ENCODE measurements at regions not wholly inside any gene's neighbourhood (a gene's known extent, or its start where the extent isn't known, plus 50 kb on each side); places are given as distances from the start of the nearest gene placed in this dataset.

GRCh38 chr21:27462726-27463125 lies 495.8 kb upstream of the ADAMTS5 start:
- Histone ChIP-seq H3K27ac (no peak overlapping the region), H3K4me3 (no peak overlapping the region), H3K4me1 (no peaks in the 10 kb centered on the region), H3K9me3 (no peaks in the 10 kb centered on the region), H4K20me1 (no peaks in the 10 kb centered on the region), H3K4me2 (no peak overlapping the region), H3K36me3 (no peaks in the 10 kb centered on the region), H3K27me3 (no peaks in the 10 kb centered on the region), H3K9ac (no peak overlapping the region)
- TF ChIP-seq Cebpa-rat (IDR thresholded peaks at IDR 0.05) = no peak

- Histone ChIP-seq H3K4me3 (no peak overlapping the region), H4K20me1 (no peaks in the 10 kb centered on the region), H3K27me3 (no peaks in the 10 kb centered on the region), H3K27ac (no peak overlapping the region), H3K9me3 (no peaks in the 10 kb centered on the region), H3K9ac (no peak overlapping the region), H3K36me3 (no peaks in the 10 kb centered on the region), H3K4me2 (no peak overlapping the region), H3K4me1 (no peaks in the 10 kb centered on the region)
- TF ChIP-seq Cebpa-rat (IDR thresholded peaks at IDR 0.05) = no peak
These were observed 487.3 kb upstream of the ADAMTS5 start for GRCh38 chr21:27454234-27454633.

GRCh38 chr21:27451116-27451515 lies 484.2 kb upstream of the ADAMTS5 start:
- H4K20me1 ChIP-seq = no peaks in the 10 kb centered on the region
- H3K36me3 ChIP-seq = no peaks in the 10 kb centered on the region
- H3K27me3 ChIP-seq = no peaks in the 10 kb centered on the region
- no peak overlapping the region for H3K27ac ChIP-seq
- no peak overlapping the region for H3K4me2 ChIP-seq
- H3K9me3 ChIP-seq = no peaks in the 10 kb centered on the region
- no peaks in the 10 kb centered on the region for H3K4me1 ChIP-seq
- H3K4me3 ChIP-seq = no peak overlapping the region
- H3K9ac ChIP-seq = no peak overlapping the region
- TF ChIP-seq Cebpa-rat (IDR thresholded peaks at IDR 0.05) = no peak

- no peaks in the 10 kb centered on the region for H3K4me1 ChIP-seq
- no peaks in the 10 kb centered on the region for H3K9me3 ChIP-seq
- H4K20me1 ChIP-seq = no peaks in the 10 kb centered on the region
- H3K4me3 ChIP-seq = no peak overlapping the region
- no peak overlapping the region for H3K27ac ChIP-seq
- no peak overlapping the region for H3K9ac ChIP-seq
- TF ChIP-seq Cebpa-rat (IDR thresholded peaks at IDR 0.05) = no peak
- no peaks in the 10 kb centered on the region for H3K36me3 ChIP-seq
- no peak overlapping the region for H3K4me2 ChIP-seq
- H3K27me3 ChIP-seq = no peaks in the 10 kb centered on the region
These were observed 483.3 kb upstream of the ADAMTS5 start for GRCh38 chr21:27450216-27450615.

GRCh38 chr21:27448960-27449359 lies 482.1 kb upstream of the ADAMTS5 start:
- H3K27me3 ChIP-seq = no peaks in the 10 kb centered on the region
- H3K36me3 ChIP-seq = no peaks in the 10 kb centered on the region
- no peaks in the 10 kb centered on the region for H3K4me1 ChIP-seq
- no peak overlapping the region for H3K4me3 ChIP-seq
- H3K27ac ChIP-seq = no peak overlapping the region
- H3K9ac ChIP-seq = no peak overlapping the region
- H3K4me2 ChIP-seq = no peak overlapping the region
- no peaks in the 10 kb centered on the region for H4K20me1 ChIP-seq
- no peak for TF ChIP-seq Cebpa-rat (IDR thresholded peaks at IDR 0.05)
- no peaks in the 10 kb centered on the region for H3K9me3 ChIP-seq

GRCh38 chr21:27447843-27448242 lies 481.0 kb upstream of the ADAMTS5 start:
- H3K36me3 ChIP-seq = no peaks in the 10 kb centered on the region

GRCh38 chr21:27429710-27430341 lies 462.9 kb upstream of the ADAMTS5 start:
- H4K20me1 ChIP-seq = no peaks in the 10 kb centered on the region
- no peak overlapping the region for H3K4me3 ChIP-seq
- no peaks in the 10 kb centered on the region for H3K9me3 ChIP-seq
- no peak for TF ChIP-seq Cebpa-rat (IDR thresholded peaks at IDR 0.05)
- H3K27me3 ChIP-seq = no peaks in the 10 kb centered on the region
- H3K36me3 ChIP-seq = no peaks in the 10 kb centered on the region
- no peak overlapping the region for H3K9ac ChIP-seq
- no peak overlapping the region for H3K4me2 ChIP-seq
- H3K4me1 ChIP-seq = no peaks in the 10 kb centered on the region
- H3K27ac ChIP-seq = no peak overlapping the region

More at GRCh38 chr21:27447843-27448242, 481.0 kb upstream of the ADAMTS5 start:
- Histone ChIP-seq H4K20me1 (no peaks in the 10 kb centered on the region), H3K4me2 (no peak overlapping the region), H3K27me3 (no peaks in the 10 kb centered on the region), H3K4me3 (no peak overlapping the region), H3K9me3 (no peaks in the 10 kb centered on the region), H3K4me1 (no peaks in the 10 kb centered on the region), H3K9ac (no peak overlapping the region), H3K27ac (no peak overlapping the region)
- no peak for TF ChIP-seq Cebpa-rat (IDR thresholded peaks at IDR 0.05)

GRCh38 chr21:27426196-27426595 lies 459.3 kb upstream of the ADAMTS5 start:
- H3K4me3 ChIP-seq = no peak overlapping the region
- H3K9ac ChIP-seq = no peak overlapping the region
- TF ChIP-seq Cebpa-rat (IDR thresholded peaks at IDR 0.05) = no peak
- no peaks in the 10 kb centered on the region for H3K4me1 ChIP-seq
- H3K4me2 ChIP-seq = no peak overlapping the region
- H3K36me3 ChIP-seq = no peaks in the 10 kb centered on the region
- H3K9me3 ChIP-seq = no peaks in the 10 kb centered on the region
- no peaks in the 10 kb centered on the region for H4K20me1 ChIP-seq
- H3K27ac ChIP-seq = no peak overlapping the region
- H3K27me3 ChIP-seq = no peaks in the 10 kb centered on the region

- no peak for TF ChIP-seq Cebpa-rat (IDR thresholded peaks at IDR 0.05)
- H3K4me1 ChIP-seq = no peaks in the 10 kb centered on the region
- H3K9ac ChIP-seq = no peak overlapping the region
- no peaks in the 10 kb centered on the region for H3K9me3 ChIP-seq
- H3K27me3 ChIP-seq = no peaks in the 10 kb centered on the region
- no peak overlapping the region for H3K4me2 ChIP-seq
- H4K20me1 ChIP-seq = no peaks in the 10 kb centered on the region
- H3K4me3 ChIP-seq = no peak overlapping the region
- no peak overlapping the region for H3K27ac ChIP-seq
- no peaks in the 10 kb centered on the region for H3K36me3 ChIP-seq
These were observed 458.7 kb upstream of the ADAMTS5 start for GRCh38 chr21:27425574-27425973.

- Histone ChIP-seq H3K9ac (no peak overlapping the region), H3K4me3 (no peak overlapping the region), H3K9me3 (no peaks in the 10 kb centered on the region), H3K27ac (no peak overlapping the region), H3K4me1 (no peaks in the 10 kb centered on the region), H4K20me1 (no peaks in the 10 kb centered on the region), H3K27me3 (no peaks in the 10 kb centered on the region), H3K4me2 (no peak overlapping the region), H3K36me3 (no peaks in the 10 kb centered on the region)
- no peak for TF ChIP-seq Cebpa-rat (IDR thresholded peaks at IDR 0.05)
These were observed 458.3 kb upstream of the ADAMTS5 start for GRCh38 chr21:27425172-27425571.

GRCh38 chr21:27424601-27425000 lies 457.7 kb upstream of the ADAMTS5 start:
- Histone ChIP-seq H3K9ac (no peak overlapping the region), H3K36me3 (no peaks in the 10 kb centered on the region), H3K27me3 (no peaks in the 10 kb centered on the region), H3K4me1 (no peaks in the 10 kb centered on the region), H3K4me3 (no peak overlapping the region), H3K27ac (no peak overlapping the region), H3K9me3 (no peaks in the 10 kb centered on the region), H4K20me1 (no peaks in the 10 kb centered on the region), H3K4me2 (no peak overlapping the region)
- no peak for TF ChIP-seq Cebpa-rat (IDR thresholded peaks at IDR 0.05)

All from BLaER1 (cell line).